Nephron progenitor cell (in vitro differentiated cells): ENCODE measurements at regions not wholly inside any gene's neighbourhood (a gene's known extent, or its start where the extent isn't known, plus 50 kb on each side); places are given as distances from the start of the nearest gene placed in this dataset.
A peak's percentile ranks its signal among the peaks of the same experiment; 100 is the strongest.

Source experiments
- DNase-seq: peaks from one replicate; pipeline ENCODE4 v3.0.0; 2021
- H3K27ac Mint-ChIP-seq: 2 replicates; pipeline ENCODE4 v1.8.0; 2021; ENCODE audit warnings: mild to moderate bottlenecking, moderate library complexity, mixed read lengths
- H3K27me3 Mint-ChIP-seq: 2 replicates; pipeline ENCODE4 v1.8.0; 2021; ENCODE audit warnings: mild to moderate bottlenecking, low read depth, mixed read lengths; ENCODE audit not compliant: poor library complexity
- H3K36me3 Mint-ChIP-seq: 2 replicates; pipeline ENCODE4 v1.8.0; 2021; ENCODE audit warnings: low read depth, mixed read lengths
- H3K4me1 Mint-ChIP-seq: 2 replicates; pipeline ENCODE4 v1.8.0; 2021; ENCODE audit warnings: mixed read lengths
- H3K4me3 Mint-ChIP-seq: 2 replicates; pipeline ENCODE4 v1.8.0; 2021; ENCODE audit warnings: mild to moderate bottlenecking, moderate library complexity, mixed read lengths
- H3K9me3 Mint-ChIP-seq: 2 replicates; pipeline ENCODE4 v1.8.0; 2021; ENCODE audit warnings: mild to moderate bottlenecking, moderate library complexity, mixed read lengths
- TF ChIP-seq, protein P1 (sequence below): fragments of 200-600 bp; sonication (generic); IDR thresholded peaks from 2 replicates; pipeline ENCODE4 v1.5.0; 2021; ENCODE audit warnings: antibody characterized with exemption

DNA sequence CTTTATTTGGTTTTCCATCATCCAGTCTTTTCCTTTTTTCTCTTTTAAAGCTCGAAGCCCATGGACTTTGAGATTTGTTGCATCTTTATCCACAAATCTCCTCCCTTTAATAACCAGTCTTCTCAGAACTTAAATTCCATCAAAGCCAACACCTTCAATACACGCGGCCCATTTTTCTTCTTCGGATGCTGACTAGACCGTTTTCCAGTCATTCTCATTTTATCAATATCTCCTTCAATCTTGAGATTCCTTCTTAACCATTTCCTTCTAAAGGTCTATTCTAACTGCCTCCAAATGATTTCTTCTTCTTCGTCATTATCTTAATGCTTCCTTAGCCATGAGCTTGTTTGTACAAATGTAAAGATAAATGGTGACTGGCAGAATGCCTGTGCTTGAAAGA lies 173.5 kb downstream of the BAMBI start:
- H3K9me3 Mint-ChIP-seq = no peaks in the 10 kb centered on the region
- peaks cover 16% of the 10 kb centered on the region for H3K4me1 Mint-ChIP-seq
- no peak overlapping the region for H3K27ac Mint-ChIP-seq
- H3K36me3 Mint-ChIP-seq = no peaks in the 10 kb centered on the region
- TF ChIP-seq, protein P1, sequence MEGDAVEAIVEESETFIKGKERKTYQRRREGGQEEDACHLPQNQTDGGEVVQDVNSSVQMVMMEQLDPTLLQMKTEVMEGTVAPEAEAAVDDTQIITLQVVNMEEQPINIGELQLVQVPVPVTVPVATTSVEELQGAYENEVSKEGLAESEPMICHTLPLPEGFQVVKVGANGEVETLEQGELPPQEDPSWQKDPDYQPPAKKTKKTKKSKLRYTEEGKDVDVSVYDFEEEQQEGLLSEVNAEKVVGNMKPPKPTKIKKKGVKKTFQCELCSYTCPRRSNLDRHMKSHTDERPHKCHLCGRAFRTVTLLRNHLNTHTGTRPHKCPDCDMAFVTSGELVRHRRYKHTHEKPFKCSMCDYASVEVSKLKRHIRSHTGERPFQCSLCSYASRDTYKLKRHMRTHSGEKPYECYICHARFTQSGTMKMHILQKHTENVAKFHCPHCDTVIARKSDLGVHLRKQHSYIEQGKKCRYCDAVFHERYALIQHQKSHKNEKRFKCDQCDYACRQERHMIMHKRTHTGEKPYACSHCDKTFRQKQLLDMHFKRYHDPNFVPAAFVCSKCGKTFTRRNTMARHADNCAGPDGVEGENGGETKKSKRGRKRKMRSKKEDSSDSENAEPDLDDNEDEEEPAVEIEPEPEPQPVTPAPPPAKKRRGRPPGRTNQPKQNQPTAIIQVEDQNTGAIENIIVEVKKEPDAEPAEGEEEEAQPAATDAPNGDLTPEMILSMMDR = no peak
- no peak for DNase-seq
- H3K27me3 Mint-ChIP-seq = peaks cover 8% of the 10 kb centered on the region
- H3K4me3 Mint-ChIP-seq = no peak overlapping the region

GRCh38 chr10:28853195-28853594 lies 175.9 kb downstream of the BAMBI start:
- no peak overlapping the region for H3K4me3 Mint-ChIP-seq
- no peak for DNase-seq
- H3K27me3 Mint-ChIP-seq = peaks cover 6% of the 10 kb centered on the region
- H3K27ac Mint-ChIP-seq = no peak overlapping the region
- TF ChIP-seq, protein P1 = no peak
- H3K9me3 Mint-ChIP-seq = peaks cover 15% of the 10 kb centered on the region
- H3K4me1 Mint-ChIP-seq = peaks cover 16% of the 10 kb centered on the region
- H3K36me3 Mint-ChIP-seq = no peaks in the 10 kb centered on the region

DNA sequence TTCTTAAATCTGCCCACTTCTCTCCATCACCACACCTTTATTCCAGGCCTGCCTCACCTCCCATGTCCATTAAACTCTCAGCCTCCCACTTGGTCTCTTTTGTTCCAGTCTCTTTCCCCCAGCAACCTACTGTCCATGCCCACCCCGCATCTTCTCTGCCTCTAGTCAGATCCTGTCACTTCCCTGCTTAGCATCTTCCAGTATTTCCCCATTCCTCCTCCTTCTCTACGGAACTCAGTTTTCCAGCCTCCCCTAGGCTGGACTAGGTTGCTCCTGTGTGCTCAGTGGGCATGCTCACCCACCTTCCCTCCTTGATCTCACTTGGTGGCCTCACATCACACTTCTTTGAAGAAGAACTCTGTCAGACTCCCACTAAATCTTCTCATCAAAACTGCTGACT lies 179.8 kb downstream of the BAMBI start:
- H3K27ac Mint-ChIP-seq = no peak overlapping the region
- H3K27me3 Mint-ChIP-seq = peaks cover 9% of the 10 kb centered on the region
- TF ChIP-seq, protein P1 = no peak
- no peak for DNase-seq
- H3K4me3 Mint-ChIP-seq = no peak overlapping the region
- peaks cover 24% of the 10 kb centered on the region for H3K4me1 Mint-ChIP-seq
- peaks cover 22% of the 10 kb centered on the region for H3K9me3 Mint-ChIP-seq
- no peaks in the 10 kb centered on the region for H3K36me3 Mint-ChIP-seq

GRCh38 chr10:28858646-28859045 lies 181.3 kb downstream of the BAMBI start:
- Mint-ChIP-seq H3K27me3 (peaks cover 9% of the 10 kb centered on the region), H3K4me3 (peak overlapping the region; percentile 11), H3K36me3 (no peaks in the 10 kb centered on the region), H3K4me1 (peaks cover 9% of the 10 kb centered on the region), H3K9me3 (peaks cover 22% of the 10 kb centered on the region), H3K27ac (no peak overlapping the region)
- TF ChIP-seq, protein P1 = no peak
- peak; percentile 18 for DNase-seq

GRCh38 chr10:28859791-28860190 lies 182.5 kb downstream of the BAMBI start:
- no peak overlapping the region for H3K27ac Mint-ChIP-seq
- H3K9me3 Mint-ChIP-seq = peaks cover 22% of the 10 kb centered on the region
- DNase-seq = no peak
- no peaks in the 10 kb centered on the region for H3K36me3 Mint-ChIP-seq
- TF ChIP-seq, protein P1 = no peak
- no peak overlapping the region for H3K4me3 Mint-ChIP-seq
- H3K4me1 Mint-ChIP-seq = peaks cover 8% of the 10 kb centered on the region
- H3K27me3 Mint-ChIP-seq = peaks cover 7% of the 10 kb centered on the region

GRCh38 chr10:28862219-28862618 lies 184.9 kb downstream of the BAMBI start:
- no peaks in the 10 kb centered on the region for H3K36me3 Mint-ChIP-seq
- H3K4me3 Mint-ChIP-seq = no peak overlapping the region
- TF ChIP-seq, protein P1 = no peak
- no peak overlapping the region for H3K27ac Mint-ChIP-seq
- peaks cover 3% of the 10 kb centered on the region for H3K27me3 Mint-ChIP-seq
- no peak for DNase-seq
- H3K9me3 Mint-ChIP-seq = peaks cover 15% of the 10 kb centered on the region
- peaks cover 8% of the 10 kb centered on the region for H3K4me1 Mint-ChIP-seq
